AG08395 (cell line): ENCODE measurements at regions not wholly inside any gene's neighbourhood (a gene's known extent, or its start where the extent isn't known, plus 50 kb on each side); places are given as distances from the start of the nearest gene placed in this dataset.
"Not testable (repeated sequence)": the region's sequence is repeated elsewhere in the genome, so short reads cannot be mapped to it uniquely, and the experiment has no call there.

Experiments
- DNase-seq: peaks from one replicate; pipeline ENCODE4 v3.0.0; 2012; ENCODE audit warnings: mixed read lengths, low spot score

- not testable (repeated sequence) for DNase-seq
Observed at GRCh38 chr5:88615767-88616166, 267.2 kb downstream of the MEF2C start.

- no peak for DNase-seq
Observed at GRCh38 chr5:88613051-88613450, 269.9 kb downstream of the MEF2C start.

- DNase-seq = no peak
Observed at GRCh38 chr5:88610586-88610985, 272.4 kb downstream of the MEF2C start.

GRCh38 chr5:88607492-88607891 is 275.5 kb downstream of the MEF2C start:
- no peak for DNase-seq

- no peak for DNase-seq
Observed at GRCh38 chr5:88606626-88607025, 276.4 kb downstream of the MEF2C start.

GRCh38 chr5:88606173-88606572 is 276.8 kb downstream of the MEF2C start:
- no peak for DNase-seq

GRCh38 chr5:88602584-88602983 is 280.4 kb downstream of the MEF2C start:
- DNase-seq = no peak

- no peak for DNase-seq
Observed at GRCh38 chr5:88594441-88594840, 288.5 kb downstream of the MEF2C start.

GRCh38 chr5:88588609-88589008 is 294.4 kb downstream of the MEF2C start:
- DNase-seq = no peak

GRCh38 chr5:88583471-88583870 is 299.5 kb downstream of the MEF2C start:
- no peak for DNase-seq

- DNase-seq = no peak
Observed at GRCh38 chr5:88558366-88558765, 289.7 kb upstream of the TMEM161B start.

- DNase-seq = no peak
Observed at GRCh38 chr5:88557881-88558280, 289.2 kb upstream of the TMEM161B start.

- no peak for DNase-seq
Observed at GRCh38 chr5:88557131-88557530, 288.5 kb upstream of the TMEM161B start.

GRCh38 chr5:88556406-88556805 is 287.8 kb upstream of the TMEM161B start:
- DNase-seq = no peak

GRCh38 chr5:88555674-88556073 is 287.0 kb upstream of the TMEM161B start:
- no peak for DNase-seq

- DNase-seq = no peak
Observed at GRCh38 chr5:88553986-88554385, 285.3 kb upstream of the TMEM161B start.

GRCh38 chr5:88553136-88553875 is 284.7 kb upstream of the TMEM161B start:
- DNase-seq = no peak

- DNase-seq = no peak
Observed at GRCh38 chr5:88552426-88552825, 283.8 kb upstream of the TMEM161B start.

- DNase-seq = no peak
Observed at GRCh38 chr5:88551724-88552345, 283.2 kb upstream of the TMEM161B start.

GRCh38 chr5:88550736-88551135 is 282.1 kb upstream of the TMEM161B start:
- no peak for DNase-seq

- no peak for DNase-seq
Observed at GRCh38 chr5:88548136-88548805, 279.6 kb upstream of the TMEM161B start.

- DNase-seq = no peak
Observed at GRCh38 chr5:88545338-88545737, 276.7 kb upstream of the TMEM161B start.

- DNase-seq = no peak
Observed at GRCh38 chr5:88544671-88545070, 276.0 kb upstream of the TMEM161B start.
